SU-DHL-6 (cell line): ENCODE measurements at regions not wholly inside any gene's neighbourhood (a gene's known extent, or its start where the extent isn't known, plus 50 kb on each side); places are given as distances from the start of the nearest gene placed in this dataset.

Source experiments
- CTCF ChIP-seq: fragments of 200-600 bp; sonication (generic); IDR thresholded peaks from one replicate; pipeline ENCODE4 v1.5.1; 2017; ENCODE audit warnings: antibody characterized with exemption, mild to moderate bottlenecking, low read length, moderate library complexity; ENCODE audit not compliant: insufficient read depth, poor library complexity, severe bottlenecking
- EZH2phosphoT487 ChIP-seq: fragments of 200-600 bp; sonication (generic), shearing (Covaris generic); conservative IDR thresholded peaks from 2 replicates; pipeline ENCODE4 v1.6.1; 2018; ENCODE audit warnings: mild to moderate bottlenecking, antibody characterized with exemption, low read length, moderate library complexity, mixed read lengths

DNA sequence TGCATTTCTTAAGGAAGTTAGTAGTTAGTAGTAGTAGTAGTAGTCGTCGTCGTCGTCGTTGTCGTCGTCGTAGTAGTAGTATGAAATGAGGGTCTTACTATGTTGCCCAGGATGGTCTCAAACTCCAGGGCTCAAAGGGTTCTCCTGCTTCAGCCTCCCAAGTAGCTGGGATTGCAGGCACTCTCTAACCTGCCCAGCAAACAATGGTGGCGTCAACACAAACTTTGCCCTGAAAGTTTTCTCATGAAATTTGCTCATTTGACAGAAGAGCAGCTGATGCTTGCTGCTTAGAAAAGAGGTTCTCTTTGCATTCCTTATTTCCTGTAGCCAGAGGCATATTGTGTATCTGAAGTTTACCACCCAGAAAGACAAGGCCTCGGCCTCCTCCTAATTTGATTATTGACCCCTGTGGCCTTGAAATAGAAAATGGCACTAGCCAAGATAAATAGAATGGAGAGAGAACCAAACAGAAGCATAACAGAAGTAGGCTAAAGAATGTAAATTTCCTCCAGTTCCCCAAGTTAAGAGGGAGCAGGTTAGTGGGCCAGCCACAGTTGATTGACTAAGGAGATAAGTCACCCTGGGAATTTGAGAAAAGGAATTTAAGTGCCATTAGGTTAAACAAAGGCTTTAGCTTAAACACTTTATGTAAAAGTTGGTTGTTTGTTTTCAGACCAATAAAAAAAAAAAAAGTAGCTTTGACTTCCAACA is 166.2 kb upstream of the ROBO2 start:
- TF ChIP-seq CTCF, result no peak
- no peak for TF ChIP-seq EZH2phosphoT487
